Smooth muscle cell (in vitro differentiated cells): ENCODE measurements at regions not wholly inside any gene's neighbourhood (a gene's known extent, or its start where the extent isn't known, plus 50 kb on each side); places are given as distances from the start of the nearest gene placed in this dataset.

Experiments used
- DNase-seq: peaks from one replicate; lab custom pipeline; 2025; ENCODE audit not compliant: unreplicated experiment; lab: John Stamatoyannopoulos, UW
- H2AFZ ChIP-seq: fragments of 200-600 bp; sonication (generic); 2 replicates; pipeline ENCODE4 v1.6.0; 2016; ENCODE audit warnings: antibody characterized with exemption, low read depth, mild to moderate bottlenecking
- H3F3A ChIP-seq: fragments of 200-600 bp; sonication (generic); 2 replicates; pipeline ENCODE4 v1.6.0; 2017; ENCODE audit warnings: antibody characterized with exemption, low read depth
- H3K27ac ChIP-seq: fragments of 200-600 bp; sonication (generic); 2 replicates; pipeline ENCODE4 v1.5.1; 2016; ENCODE audit warnings: low read depth, mild to moderate bottlenecking
- H3K27me3 ChIP-seq: fragments of 200-600 bp; sonication (generic); 2 replicates; pipeline ENCODE4 v1.6.1; 2016; ENCODE audit warnings: low read depth, mild to moderate bottlenecking
- H3K36me3 ChIP-seq: fragments of 200-600 bp; sonication (generic); 2 replicates; pipeline ENCODE4 v1.5.1; 2016; ENCODE audit warnings: low read depth
- H3K4me1 ChIP-seq: fragments of 200-600 bp; sonication (generic); 2 replicates; pipeline ENCODE4 v1.5.1; 2016; ENCODE audit warnings: low read depth
- H3K4me2 ChIP-seq: fragments of 200-600 bp; sonication (generic); 2 replicates; pipeline ENCODE4 v1.6.0; 2016; ENCODE audit warnings: mild to moderate bottlenecking
- H3K4me3 ChIP-seq: fragments of 200-600 bp; sonication (generic); 2 replicates; pipeline ENCODE4 v1.5.1; 2016; ENCODE audit warnings: mild to moderate bottlenecking
- H3K79me2 ChIP-seq: fragments of 200-600 bp; sonication (generic); 2 replicates; pipeline ENCODE4 v1.6.0; 2016; ENCODE audit warnings: low read depth, mild to moderate bottlenecking
- H3K9ac ChIP-seq: fragments of 200-600 bp; sonication (generic); 2 replicates; pipeline ENCODE4 v1.6.0; 2016; ENCODE audit warnings: low read depth
- H3K9me3 ChIP-seq: fragments of 200-600 bp; sonication (generic); replicated peaks from 2 replicates; pipeline ENCODE4 v1.5.1; 2016; ENCODE audit warnings: low read depth
- H4K20me1 ChIP-seq: fragments of 200-600 bp; sonication (generic); 2 replicates; pipeline ENCODE4 v1.6.0; 2016; ENCODE audit warnings: low read depth
- WGBS: methylation state at CpG from one replicate; pipeline ENCODE4 v1.1.7; 2016; ENCODE audit warnings: low lambda C conversion rate; 5-methylcytosine and 5-hydroxymethylcytosine counted together
- TF ChIP-seq, protein P1 (sequence below): fragments of 200-600 bp; sonication (generic); IDR thresholded peaks from 2 replicates; pipeline ENCODE4 v1.5.1; 2017; ENCODE audit warnings: borderline replicate concordance, mild to moderate bottlenecking, antibody characterized with exemption; ENCODE audit not compliant: insufficient read depth, poor library complexity, severe bottlenecking

GRCh38 chr1:215360031-215360430 is 207.1 kb upstream of the KCTD3 start:
- H4K20me1 ChIP-seq: no peaks in the 10 kb centered on the region
- TF ChIP-seq, protein P1, sequence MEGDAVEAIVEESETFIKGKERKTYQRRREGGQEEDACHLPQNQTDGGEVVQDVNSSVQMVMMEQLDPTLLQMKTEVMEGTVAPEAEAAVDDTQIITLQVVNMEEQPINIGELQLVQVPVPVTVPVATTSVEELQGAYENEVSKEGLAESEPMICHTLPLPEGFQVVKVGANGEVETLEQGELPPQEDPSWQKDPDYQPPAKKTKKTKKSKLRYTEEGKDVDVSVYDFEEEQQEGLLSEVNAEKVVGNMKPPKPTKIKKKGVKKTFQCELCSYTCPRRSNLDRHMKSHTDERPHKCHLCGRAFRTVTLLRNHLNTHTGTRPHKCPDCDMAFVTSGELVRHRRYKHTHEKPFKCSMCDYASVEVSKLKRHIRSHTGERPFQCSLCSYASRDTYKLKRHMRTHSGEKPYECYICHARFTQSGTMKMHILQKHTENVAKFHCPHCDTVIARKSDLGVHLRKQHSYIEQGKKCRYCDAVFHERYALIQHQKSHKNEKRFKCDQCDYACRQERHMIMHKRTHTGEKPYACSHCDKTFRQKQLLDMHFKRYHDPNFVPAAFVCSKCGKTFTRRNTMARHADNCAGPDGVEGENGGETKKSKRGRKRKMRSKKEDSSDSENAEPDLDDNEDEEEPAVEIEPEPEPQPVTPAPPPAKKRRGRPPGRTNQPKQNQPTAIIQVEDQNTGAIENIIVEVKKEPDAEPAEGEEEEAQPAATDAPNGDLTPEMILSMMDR: no peak
- no peak overlapping the region for H2AFZ ChIP-seq
- H3K36me3 ChIP-seq: no peaks in the 10 kb centered on the region
- H3K9me3 ChIP-seq: no peaks in the 10 kb centered on the region
- H3K9ac ChIP-seq: no peak overlapping the region
- no peaks in the 10 kb centered on the region for H3K79me2 ChIP-seq
- H3K4me3 ChIP-seq: no peak overlapping the region
- no peak overlapping the region for H3K4me2 ChIP-seq
- DNase-seq: no peak
- no peaks in the 10 kb centered on the region for H3F3A ChIP-seq
- no peaks in the 10 kb centered on the region for H3K27me3 ChIP-seq
- H3K27ac ChIP-seq: no peak overlapping the region
- no peaks in the 10 kb centered on the region for H3K4me1 ChIP-seq

- no peaks in the 10 kb centered on the region for H3K36me3 ChIP-seq
- H4K20me1 ChIP-seq: no peaks in the 10 kb centered on the region
- TF ChIP-seq, protein P1: no peak
- no peak overlapping the region for H3K4me2 ChIP-seq
- H3F3A ChIP-seq: no peaks in the 10 kb centered on the region
- no peaks in the 10 kb centered on the region for H3K9me3 ChIP-seq
- H3K27me3 ChIP-seq: no peaks in the 10 kb centered on the region
- DNase-seq: no peak
- H3K4me3 ChIP-seq: no peak overlapping the region
- no peak overlapping the region for H3K27ac ChIP-seq
- no peak overlapping the region for H3K9ac ChIP-seq
- no peak overlapping the region for H2AFZ ChIP-seq
- H3K79me2 ChIP-seq: no peaks in the 10 kb centered on the region
- 91% methylated on average over 2 of the region's 2 CpGs for WGBS
- no peaks in the 10 kb centered on the region for H3K4me1 ChIP-seq
Observed at GRCh38 chr1:215360758-215361157, 206.3 kb upstream of the KCTD3 start.

DNA sequence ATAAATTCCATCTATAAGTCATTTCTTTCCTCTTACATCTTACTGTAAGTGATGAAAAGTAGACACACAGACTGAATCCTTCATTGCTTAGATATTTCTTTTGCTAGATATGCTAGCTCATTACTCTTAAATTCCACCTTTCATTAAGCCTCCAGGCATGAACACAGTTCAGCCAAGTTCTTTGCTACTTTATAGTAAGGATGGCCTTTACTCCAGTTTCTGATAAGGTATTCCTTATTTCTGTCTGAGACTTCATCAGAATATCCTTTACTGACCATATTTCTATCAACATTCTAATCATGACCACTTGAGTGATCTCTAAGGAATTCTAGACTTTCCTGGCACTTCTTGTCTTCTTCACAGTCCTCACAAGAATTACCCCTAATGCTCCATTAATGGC is 191.7 kb upstream of the KCTD3 start:
- TF ChIP-seq, protein P1: no peak
- H3F3A ChIP-seq: no peaks in the 10 kb centered on the region
- no peaks in the 10 kb centered on the region for H3K27me3 ChIP-seq
- no peaks in the 10 kb centered on the region for H3K36me3 ChIP-seq
- no peaks in the 10 kb centered on the region for H4K20me1 ChIP-seq
- no peaks in the 10 kb centered on the region for H3K4me1 ChIP-seq
- H3K4me3 ChIP-seq: no peak overlapping the region
- no peaks in the 10 kb centered on the region for H3K9me3 ChIP-seq
- no peak overlapping the region for H3K9ac ChIP-seq
- no peak overlapping the region for H2AFZ ChIP-seq
- DNase-seq: no peak
- H3K79me2 ChIP-seq: no peaks in the 10 kb centered on the region
- no peak overlapping the region for H3K4me2 ChIP-seq
- no peak overlapping the region for H3K27ac ChIP-seq

DNA sequence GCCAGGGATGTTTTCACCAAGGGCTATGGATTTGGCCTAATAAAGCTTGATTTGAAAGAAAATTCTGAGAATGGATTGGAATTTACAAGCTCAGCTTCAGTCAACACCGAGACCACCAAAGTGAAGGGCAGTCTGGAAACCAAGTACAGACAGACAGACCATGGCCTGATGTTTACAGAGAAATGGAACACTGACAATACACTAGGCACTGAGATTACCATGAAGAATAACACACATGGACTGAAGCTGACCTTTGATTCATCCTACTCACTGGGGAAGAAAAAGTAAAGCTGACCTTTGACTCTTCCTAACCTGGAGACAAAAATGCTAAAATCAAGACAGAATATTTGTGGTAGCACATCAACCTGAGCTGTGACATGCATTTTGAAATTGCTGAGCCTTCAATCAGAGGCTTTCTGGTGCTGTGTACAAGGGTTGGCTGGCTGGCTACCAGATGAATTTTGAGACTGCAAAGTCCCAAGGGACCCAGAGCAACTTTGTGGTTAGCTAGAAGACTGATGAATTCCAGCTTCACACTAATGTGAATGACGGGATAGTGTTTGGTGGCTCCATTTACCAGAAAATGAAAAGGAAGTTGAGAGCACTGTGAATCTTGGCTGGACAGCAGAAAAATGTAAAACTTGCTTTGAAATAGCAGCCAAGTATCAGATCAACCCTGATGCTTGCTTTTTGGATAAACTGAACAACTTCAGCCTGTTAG is 190.4 kb upstream of the KCTD3 start:
- Histone ChIP-seq H3K4me1 (no peaks in the 10 kb centered on the region), H3K27ac (no peak overlapping the region), H3K27me3 (no peaks in the 10 kb centered on the region), H3K9ac (no peak overlapping the region), H3K9me3 (no peaks in the 10 kb centered on the region), H2AFZ (no peak overlapping the region), H3K79me2 (no peaks in the 10 kb centered on the region), H4K20me1 (no peaks in the 10 kb centered on the region), H3F3A (no peaks in the 10 kb centered on the region), H3K4me2 (no peak overlapping the region), H3K4me3 (no peak overlapping the region), H3K36me3 (no peaks in the 10 kb centered on the region)
- 81% methylated on average over 2 of the region's 2 CpGs for WGBS
- no peak for DNase-seq
- TF ChIP-seq, protein P1: no peak
